Effector CD4-positive, alpha-beta T cell (primary cell): ENCODE measurements at regions not wholly inside any gene's neighbourhood (a gene's known extent, or its start where the extent isn't known, plus 50 kb on each side); places are given as distances from the start of the nearest gene placed in this dataset.
"Not testable (repeated sequence)": the region's sequence is repeated elsewhere in the genome, so short reads cannot be mapped to it uniquely, and the experiment has no call there.

Experiments
- DNase-seq: peaks from one replicate; pipeline ENCODE4 v3.0.0-alpha.2; 2020

DNA sequence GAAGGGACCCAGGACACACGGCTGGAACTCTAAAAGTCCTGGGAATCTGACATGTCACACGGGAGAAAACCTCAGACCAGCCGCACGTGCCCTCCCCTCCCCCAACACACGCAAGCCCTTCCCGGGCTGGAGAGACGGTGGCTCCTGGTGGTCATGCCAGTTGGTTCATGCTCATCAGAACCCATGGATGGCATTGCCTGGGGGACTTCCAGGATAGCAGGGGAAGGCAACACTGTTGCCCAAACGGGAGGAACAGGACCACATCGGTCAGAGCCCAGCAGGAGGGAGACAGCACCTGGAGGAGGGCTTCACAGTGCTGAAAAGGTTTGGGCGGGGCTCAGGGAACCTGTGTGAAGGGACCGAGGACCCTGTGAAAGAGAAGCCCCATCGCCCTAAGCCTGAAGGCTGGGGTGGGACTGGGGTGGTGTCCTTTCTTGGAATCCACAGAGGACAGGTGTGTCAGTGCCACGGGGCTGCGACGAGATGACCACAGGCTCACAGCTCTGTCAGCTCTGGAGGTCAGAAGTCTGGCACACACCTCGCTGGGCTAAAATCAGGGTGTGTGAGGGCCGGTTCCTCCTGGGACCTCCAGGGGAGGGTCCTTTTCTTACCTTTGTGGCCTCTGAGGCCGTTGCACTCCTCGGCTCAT, 151.7 kb upstream of the ZNF469 start:
- DNase-seq = not testable (repeated sequence)

DNA sequence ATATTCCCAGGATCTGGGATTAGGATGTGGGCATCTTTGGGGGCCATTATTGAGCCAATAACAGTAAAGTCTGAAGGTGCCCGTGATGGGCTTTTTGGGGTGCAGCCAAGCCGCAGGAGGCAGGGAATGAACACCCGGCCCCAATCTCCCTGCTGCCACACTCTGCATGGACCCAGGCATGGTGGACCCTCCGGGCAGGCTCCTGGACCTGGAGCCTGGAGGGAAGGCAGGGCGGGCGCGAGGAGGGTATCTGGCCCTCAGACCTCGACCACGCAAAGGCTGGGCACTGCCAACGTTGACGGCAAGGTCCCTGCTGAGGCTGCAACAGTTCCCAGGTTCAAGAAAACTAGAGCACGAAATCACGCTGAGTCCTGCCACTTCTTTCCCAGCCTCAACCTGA, 150.9 kb upstream of the ZNF469 start:
- not testable (repeated sequence) for DNase-seq

DNA sequence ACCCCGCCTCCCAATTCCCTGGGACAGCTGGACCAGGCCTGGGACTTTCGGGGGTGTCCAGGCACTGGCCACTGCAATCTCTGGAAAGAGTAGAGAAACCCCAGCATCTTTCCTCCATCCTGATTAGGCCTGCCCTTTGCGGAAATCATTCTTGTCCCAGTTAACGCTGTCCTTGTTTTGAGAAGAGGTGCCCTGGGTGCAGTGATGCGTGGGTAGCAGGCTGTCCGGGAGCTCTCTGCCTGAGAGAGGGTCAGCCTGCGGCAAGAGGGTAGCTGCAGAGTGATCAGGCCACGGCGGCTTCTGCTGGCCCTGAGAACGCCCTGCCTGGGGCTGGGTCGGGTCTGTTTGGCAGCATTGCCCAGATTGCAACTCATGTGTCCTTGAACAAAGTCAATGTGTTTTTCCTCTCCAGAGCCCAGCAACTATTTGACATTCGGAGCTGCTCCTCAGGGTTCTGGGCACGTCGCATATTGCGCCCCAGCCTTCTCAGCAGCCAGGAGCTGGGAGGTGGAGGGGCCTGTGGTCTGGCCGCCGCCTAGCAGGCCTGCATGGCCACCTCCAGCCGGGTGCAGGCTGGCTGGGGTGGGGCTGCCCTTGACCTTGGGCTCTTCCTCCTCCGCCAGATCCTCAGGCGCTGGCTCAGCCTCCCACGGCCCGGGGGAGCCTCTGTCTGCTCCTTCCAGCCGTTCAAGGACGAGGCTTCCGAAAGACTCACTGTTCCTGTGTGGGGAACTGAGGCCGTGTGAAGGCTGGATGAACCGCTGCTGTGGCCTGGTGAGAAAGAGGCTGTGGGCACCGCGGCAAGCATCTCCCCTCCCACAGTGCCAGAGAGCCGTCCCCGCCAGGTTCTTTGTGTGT, 150.1 kb upstream of the ZNF469 start:
- not testable (repeated sequence) for DNase-seq

DNA sequence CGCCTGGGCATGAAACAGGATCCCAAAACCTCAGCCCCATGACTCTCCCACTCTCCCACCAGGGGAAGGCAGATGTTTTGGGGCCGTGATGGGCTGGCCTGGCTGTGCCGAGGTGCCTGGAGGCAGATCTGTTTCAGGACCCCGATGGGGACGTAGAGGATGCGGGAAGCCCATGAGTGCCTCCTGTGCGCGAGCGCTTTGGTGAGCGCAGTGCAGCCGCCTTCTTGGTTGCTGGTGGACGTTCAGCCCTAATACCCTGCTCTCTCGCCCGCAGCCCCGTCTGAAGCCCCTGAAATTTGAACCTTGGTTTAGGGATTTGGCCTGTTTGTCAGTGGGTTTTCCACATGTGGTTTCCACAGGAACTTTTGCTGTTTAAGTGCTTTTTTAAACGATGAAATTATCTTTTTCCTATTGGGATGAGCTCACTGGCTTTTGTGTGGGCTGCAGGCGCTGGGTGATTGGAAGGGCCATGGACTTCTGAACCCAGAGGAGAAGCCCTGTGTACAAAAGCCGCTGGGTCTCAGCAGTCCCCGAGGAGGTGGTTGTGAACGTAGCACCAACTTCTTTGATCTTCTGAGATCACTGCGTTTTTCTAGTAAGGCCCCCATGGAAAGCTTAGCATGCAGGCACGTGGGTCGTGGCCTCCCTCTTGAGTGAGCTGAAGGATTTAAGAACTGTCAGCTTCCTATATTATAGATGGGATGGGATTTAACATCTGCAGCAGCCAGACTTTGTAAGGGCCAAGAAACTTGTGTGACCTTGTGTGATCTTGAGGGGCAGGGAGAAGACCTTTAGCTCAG, 148.9 kb upstream of the ZNF469 start:
- DNase-seq = not testable (repeated sequence)

GRCh38 chr16:88234421-88235271, 148.1 kb upstream of the ZNF469 start:
- DNase-seq = not testable (repeated sequence)

- DNase-seq = not testable (repeated sequence)
These were observed 147.1 kb upstream of the ZNF469 start for GRCh38 chr16:88235691-88236090.

- DNase-seq = not testable (repeated sequence)
These were observed 146.5 kb upstream of the ZNF469 start for GRCh38 chr16:88236229-88236628.

DNA sequence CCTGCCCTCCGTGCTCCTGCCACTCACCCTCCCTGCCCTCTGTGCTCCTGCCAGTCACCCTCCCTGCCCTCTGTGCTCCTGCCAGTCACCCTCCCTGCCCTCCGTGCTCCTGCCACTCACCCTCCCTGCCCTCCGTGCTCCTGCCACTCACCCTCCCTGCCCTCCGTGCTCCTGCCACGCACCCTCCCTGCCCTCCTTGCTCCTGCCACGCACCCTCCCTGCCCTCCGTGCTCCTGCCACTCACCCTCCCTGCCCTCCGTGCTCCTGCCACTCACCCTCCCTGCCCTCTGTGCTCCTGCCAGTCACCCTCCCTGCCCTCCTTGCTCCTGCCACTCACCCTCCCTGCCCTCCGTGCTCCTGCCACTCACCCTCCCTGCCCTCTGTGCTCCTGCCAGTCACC, 145.4 kb upstream of the ZNF469 start:
- not testable (repeated sequence) for DNase-seq

- not testable (repeated sequence) for DNase-seq
These were observed 144.9 kb upstream of the ZNF469 start for GRCh38 chr16:88237761-88238415.

GRCh38 chr16:88238732-88239274, 144.0 kb upstream of the ZNF469 start:
- not testable (repeated sequence) for DNase-seq

DNA sequence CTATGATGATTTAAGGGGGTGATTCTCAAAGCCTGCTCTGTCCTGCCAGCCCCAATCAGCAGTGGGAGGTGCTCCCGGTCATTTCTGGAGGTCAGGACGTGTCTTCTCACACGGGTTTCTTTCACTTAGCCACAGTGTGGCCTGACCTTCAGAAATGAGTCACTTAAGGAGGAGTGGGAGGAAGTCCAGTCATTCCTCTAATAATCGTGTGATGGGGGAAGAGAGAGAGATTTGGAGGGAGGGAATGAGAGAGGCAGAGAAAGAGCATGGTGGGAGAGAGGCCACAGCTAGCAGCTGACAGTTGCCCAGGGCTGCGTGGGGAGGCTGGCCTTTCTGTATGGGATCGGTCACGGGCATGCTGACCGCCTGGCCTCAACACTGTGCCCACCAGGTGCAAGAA, 142.6 kb upstream of the ZNF469 start:
- not testable (repeated sequence) for DNase-seq

DNA sequence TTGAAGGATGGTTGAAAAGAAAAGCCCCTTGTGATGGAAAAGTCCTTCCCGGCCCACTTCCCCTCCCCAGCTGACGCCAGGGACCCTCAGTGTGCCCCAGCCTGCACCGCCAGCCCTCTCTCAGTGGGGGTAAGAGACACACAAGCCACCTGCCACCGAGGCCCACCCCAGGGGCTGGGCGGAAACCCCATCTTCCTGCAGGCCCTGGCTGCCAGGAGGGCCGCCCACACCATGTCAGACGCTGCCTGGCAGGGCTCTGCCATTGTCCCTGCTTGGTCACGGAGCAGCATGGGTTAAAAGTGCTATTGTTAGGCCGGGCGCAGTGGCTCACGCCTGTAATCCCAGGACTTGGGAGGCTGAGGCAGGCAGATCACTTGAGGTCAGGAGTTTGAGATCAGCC, 142.0 kb upstream of the ZNF469 start:
- not testable (repeated sequence) for DNase-seq

DNA sequence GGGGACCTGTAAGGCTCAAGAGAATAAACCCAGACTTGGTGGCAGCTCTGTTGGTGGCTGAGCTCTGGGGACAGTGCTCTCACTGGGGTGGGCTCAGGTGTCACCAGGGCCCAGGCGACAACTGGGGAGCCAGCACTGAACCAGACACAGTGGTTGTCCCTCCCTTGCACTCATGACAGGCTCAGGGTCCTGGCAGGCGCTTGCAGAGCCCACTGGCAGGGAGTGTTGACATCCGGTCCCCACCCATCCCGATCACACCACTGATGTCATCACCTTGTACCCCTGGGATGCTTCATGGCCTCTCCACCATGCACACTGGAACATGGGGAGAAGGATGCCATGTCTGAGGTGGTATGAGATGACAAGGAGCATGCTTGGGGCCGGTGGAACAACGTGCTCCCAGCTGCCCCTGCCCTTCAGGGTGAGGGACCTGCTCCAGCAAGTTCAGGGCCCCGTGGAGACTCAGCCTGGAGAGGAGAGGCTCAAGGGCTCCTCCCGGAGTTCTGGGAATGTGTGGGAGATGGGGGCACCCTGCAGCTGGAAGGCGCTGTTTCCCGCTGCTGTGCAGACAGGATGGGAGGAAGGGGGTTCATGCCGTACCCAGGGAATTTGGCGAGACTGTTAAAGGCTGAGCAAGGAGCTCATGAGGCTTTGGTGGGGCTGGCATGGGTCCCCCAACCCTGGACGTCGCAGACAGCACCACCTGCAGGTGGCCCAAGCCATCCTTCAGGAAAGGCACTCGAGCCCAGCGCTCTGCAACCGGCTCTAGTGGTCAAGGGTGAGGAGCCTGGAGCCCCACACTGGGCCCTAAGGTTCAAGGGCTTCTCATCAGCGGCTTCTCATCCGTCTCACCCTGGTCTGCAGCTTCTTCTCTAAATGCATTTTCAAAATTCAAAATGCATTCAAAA, 141.1 kb upstream of the ZNF469 start:
- DNase-seq = not testable (repeated sequence)

- not testable (repeated sequence) for DNase-seq
These were observed 140.2 kb upstream of the ZNF469 start for GRCh38 chr16:88242312-88243295.

- DNase-seq = not testable (repeated sequence)
These were observed 138.8 kb upstream of the ZNF469 start for GRCh38 chr16:88243921-88244320.

- DNase-seq = not testable (repeated sequence)
These were observed 137.3 kb upstream of the ZNF469 start for GRCh38 chr16:88245241-88246081.

DNA sequence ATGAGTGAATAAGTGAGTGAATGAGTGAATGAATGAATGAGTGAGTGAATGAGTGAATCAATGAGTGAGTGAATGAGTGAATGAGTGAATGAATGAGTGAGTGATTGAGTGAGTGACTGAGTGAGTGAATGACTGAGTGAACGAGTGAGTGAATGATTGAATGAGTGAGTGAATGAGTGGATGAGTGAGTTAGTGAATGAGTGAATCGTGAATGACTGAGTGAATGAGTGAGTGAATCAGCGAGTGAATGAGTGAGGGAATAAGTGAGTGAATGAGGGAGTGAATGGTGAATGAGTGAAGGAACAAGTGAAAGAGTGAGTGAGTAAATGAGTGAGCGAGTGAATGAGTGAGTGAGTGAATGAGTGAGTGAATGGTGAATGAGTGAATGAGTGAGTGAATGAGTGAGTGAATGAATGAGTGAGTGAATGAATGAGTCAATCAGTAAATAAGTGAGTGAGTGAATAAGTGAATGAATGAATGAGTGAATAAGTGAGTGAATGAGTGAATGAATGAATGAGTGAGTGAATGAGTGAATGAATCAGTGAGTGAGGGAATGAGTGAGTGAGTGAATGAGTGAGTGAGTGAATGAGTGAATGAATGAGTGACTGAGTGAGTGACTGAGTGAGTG, 135.7 kb upstream of the ZNF469 start:
- not testable (repeated sequence) for DNase-seq
